ENCODE measurements at regions not wholly inside any gene's neighbourhood (a gene's known extent, or its start where the extent isn't known, plus 50 kb on each side); places are given as distances from the start of the nearest gene placed in this dataset.

DNA sequence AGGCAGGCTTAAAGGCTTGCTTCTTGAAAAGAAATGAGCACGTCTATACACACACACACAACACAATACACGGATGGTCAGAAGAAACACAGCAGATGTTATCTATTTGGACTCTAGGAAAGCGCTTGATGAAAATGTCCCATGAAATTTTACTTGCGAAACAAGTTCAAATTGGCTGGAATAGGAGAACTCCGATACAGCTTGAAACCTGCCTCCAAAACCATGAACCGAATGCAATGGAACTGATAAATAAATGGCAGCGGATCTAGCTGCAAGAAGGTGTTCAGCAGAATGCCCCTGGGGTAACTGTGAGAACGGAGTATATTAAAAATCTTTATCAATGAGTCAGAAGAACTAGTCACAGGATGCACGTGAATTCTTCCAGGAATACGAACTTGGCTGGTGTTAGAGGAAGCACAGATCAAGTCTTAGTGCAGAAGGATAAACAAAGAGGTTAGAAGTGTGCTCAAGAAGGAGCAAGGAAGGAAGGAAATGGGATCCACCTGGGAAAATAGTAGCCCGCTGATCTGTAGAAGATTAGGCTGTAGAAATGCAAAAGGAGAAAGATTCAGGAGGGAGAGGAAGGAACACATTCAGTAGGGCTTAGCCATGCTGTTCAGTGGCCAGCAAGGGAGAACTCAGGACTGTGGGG lies 142.0 kb upstream of the PRKCQ start:
- no peak overlapping the region for H3K9ac ChIP-seq
- Mint-ChIP-seq H3K27ac (no peak overlapping the region), H3K4me3 (no peak overlapping the region), H3K27me3 (ENCODE audit: insufficient read depth, low read depth) (peaks cover 10% of the 10 kb centered on the region), H3K9me3 (peaks cover 5% of the 10 kb centered on the region), H3K36me3 (no peaks in the 10 kb centered on the region), H3K4me1 (peaks cover 14% of the 10 kb centered on the region)
- no peak for TF ChIP-seq EZH2phosphoT487 (IDR thresholded peaks at IDR 0.05)
- TF ChIP-seq, protein P1, sequence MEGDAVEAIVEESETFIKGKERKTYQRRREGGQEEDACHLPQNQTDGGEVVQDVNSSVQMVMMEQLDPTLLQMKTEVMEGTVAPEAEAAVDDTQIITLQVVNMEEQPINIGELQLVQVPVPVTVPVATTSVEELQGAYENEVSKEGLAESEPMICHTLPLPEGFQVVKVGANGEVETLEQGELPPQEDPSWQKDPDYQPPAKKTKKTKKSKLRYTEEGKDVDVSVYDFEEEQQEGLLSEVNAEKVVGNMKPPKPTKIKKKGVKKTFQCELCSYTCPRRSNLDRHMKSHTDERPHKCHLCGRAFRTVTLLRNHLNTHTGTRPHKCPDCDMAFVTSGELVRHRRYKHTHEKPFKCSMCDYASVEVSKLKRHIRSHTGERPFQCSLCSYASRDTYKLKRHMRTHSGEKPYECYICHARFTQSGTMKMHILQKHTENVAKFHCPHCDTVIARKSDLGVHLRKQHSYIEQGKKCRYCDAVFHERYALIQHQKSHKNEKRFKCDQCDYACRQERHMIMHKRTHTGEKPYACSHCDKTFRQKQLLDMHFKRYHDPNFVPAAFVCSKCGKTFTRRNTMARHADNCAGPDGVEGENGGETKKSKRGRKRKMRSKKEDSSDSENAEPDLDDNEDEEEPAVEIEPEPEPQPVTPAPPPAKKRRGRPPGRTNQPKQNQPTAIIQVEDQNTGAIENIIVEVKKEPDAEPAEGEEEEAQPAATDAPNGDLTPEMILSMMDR (IDR thresholded peaks at IDR 0.05), result no peak
- TF ChIP-seq EZH2 (IDR thresholded peaks at IDR 0.05), result no peak
- no peak overlapping the region for H3K4me3 ChIP-seq
- no peaks in the 10 kb centered on the region for H3K9me3 ChIP-seq (ENCODE audit: low read depth)
- H3K79me2 ChIP-seq (ENCODE audit: low read depth), result no peaks in the 10 kb centered on the region
- H3K27ac ChIP-seq, result no peak overlapping the region
- no peak for DNase-seq (ENCODE audit: low spot score)
- H3K4me2 ChIP-seq, result no peak overlapping the region
- no peaks in the 10 kb centered on the region for H3F3A ChIP-seq (ENCODE audit: low read depth)
- H3K36me3 ChIP-seq, result no peaks in the 10 kb centered on the region
- no peak overlapping the region for H2AFZ ChIP-seq (replicated peaks)
- H4K20me1 ChIP-seq (ENCODE audit: low read depth), result no peaks in the 10 kb centered on the region
- no peaks in the 10 kb centered on the region for H3K27me3 ChIP-seq
- H3K4me1 ChIP-seq, result peaks cover 4% of the 10 kb centered on the region

DNA sequence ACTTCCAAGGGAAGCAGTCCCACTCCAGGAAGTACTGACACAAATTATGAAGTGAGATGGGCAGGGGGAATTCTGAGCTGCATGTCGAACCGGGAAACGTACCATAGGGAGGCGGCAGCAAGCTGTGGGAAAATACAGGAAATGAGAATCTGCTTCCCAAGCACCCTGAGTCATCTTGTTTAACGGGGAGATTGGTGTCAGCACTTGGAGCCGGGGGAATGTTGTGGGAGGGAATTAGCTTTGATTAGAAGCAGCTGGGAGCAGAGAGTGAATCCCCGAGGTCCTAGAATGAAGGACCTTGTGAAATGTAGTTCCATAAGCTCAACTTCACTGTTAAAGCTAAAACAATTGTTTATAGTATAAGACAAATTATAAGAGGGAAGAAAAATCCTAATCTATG lies 141.4 kb upstream of the PRKCQ start:
- no peaks in the 10 kb centered on the region for H3K9me3 ChIP-seq (ENCODE audit: low read depth)
- H3K9ac ChIP-seq, result no peak overlapping the region
- no peak for TF ChIP-seq EZH2phosphoT487 (IDR thresholded peaks at IDR 0.05)
- TF ChIP-seq, protein P1 (IDR thresholded peaks at IDR 0.05), result no peak
- no peak for TF ChIP-seq EZH2 (IDR thresholded peaks at IDR 0.05)
- Mint-ChIP-seq H3K9me3 (peaks cover 5% of the 10 kb centered on the region), H3K4me3 (no peak overlapping the region), H3K4me1 (peaks cover 14% of the 10 kb centered on the region), H3K27me3 (ENCODE audit: insufficient read depth, low read depth) (peaks cover 10% of the 10 kb centered on the region), H3K36me3 (no peaks in the 10 kb centered on the region), H3K27ac (no peak overlapping the region)
- H3F3A ChIP-seq (ENCODE audit: low read depth), result no peaks in the 10 kb centered on the region
- H3K4me1 ChIP-seq, result peaks cover 4% of the 10 kb centered on the region
- DNase-seq (ENCODE audit: low spot score), result no peak
- no peak overlapping the region for H3K27ac ChIP-seq
- H2AFZ ChIP-seq (replicated peaks), result no peak overlapping the region
- no peaks in the 10 kb centered on the region for H3K79me2 ChIP-seq (ENCODE audit: low read depth)
- no peak overlapping the region for H3K4me2 ChIP-seq
- no peak overlapping the region for H3K4me3 ChIP-seq
- H3K27me3 ChIP-seq, result no peaks in the 10 kb centered on the region
- H3K36me3 ChIP-seq, result no peaks in the 10 kb centered on the region
- H4K20me1 ChIP-seq (ENCODE audit: low read depth), result no peaks in the 10 kb centered on the region

DNA sequence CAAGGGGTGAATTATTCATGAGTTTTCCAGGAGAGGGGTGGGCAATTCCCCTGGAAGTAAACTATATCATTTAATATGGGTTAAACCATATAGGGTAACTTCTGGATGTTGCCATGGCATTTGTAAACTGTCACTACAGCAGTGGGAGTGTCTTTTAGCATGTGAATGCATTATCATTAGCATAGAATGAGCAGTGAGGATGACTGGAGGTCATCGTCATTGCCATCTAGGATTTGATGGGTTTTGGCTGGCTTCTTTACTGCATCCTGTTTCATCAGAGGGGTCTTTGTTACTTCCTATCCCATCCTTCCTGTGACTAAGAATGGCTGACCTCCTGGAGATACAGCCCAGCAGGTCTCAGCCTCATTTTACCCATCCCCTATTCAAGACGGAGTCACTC lies 139.5 kb upstream of the PRKCQ start:
- peaks cover 14% of the 10 kb centered on the region for H3K4me1 Mint-ChIP-seq
- no peaks in the 10 kb centered on the region for H3K36me3 Mint-ChIP-seq
- no peak overlapping the region for H3K4me3 Mint-ChIP-seq
- H2AFZ ChIP-seq (replicated peaks), result no peak overlapping the region
- no peaks in the 10 kb centered on the region for H3K9me3 ChIP-seq (ENCODE audit: low read depth)
- H3K79me2 ChIP-seq (ENCODE audit: low read depth), result no peaks in the 10 kb centered on the region
- no peak for DNase-seq (ENCODE audit: low spot score)
- no peaks in the 10 kb centered on the region for H4K20me1 ChIP-seq (ENCODE audit: low read depth)
- no peak overlapping the region for H3K4me3 ChIP-seq
- no peaks in the 10 kb centered on the region for H3K27me3 ChIP-seq
- H3K9me3 Mint-ChIP-seq, result peaks cover 5% of the 10 kb centered on the region
- no peak overlapping the region for H3K4me2 ChIP-seq
- H3K27ac Mint-ChIP-seq, result no peak overlapping the region
- peaks cover 4% of the 10 kb centered on the region for H3K4me1 ChIP-seq
- no peak overlapping the region for H3K9ac ChIP-seq
- H3K27ac ChIP-seq, result no peak overlapping the region
- H3F3A ChIP-seq (ENCODE audit: low read depth), result no peaks in the 10 kb centered on the region
- TF ChIP-seq EZH2 (IDR thresholded peaks at IDR 0.05) (no peak), EZH2phosphoT487 (IDR thresholded peaks at IDR 0.05) (no peak)
- TF ChIP-seq, protein P1 (IDR thresholded peaks at IDR 0.05), result no peak
- H3K36me3 ChIP-seq, result no peaks in the 10 kb centered on the region
- H3K27me3 Mint-ChIP-seq (ENCODE audit: insufficient read depth, low read depth), result peaks cover 10% of the 10 kb centered on the region

Data from neural progenitor cell (in vitro differentiated cells).